COLO668 (cell line): ENCODE measurements at regions not wholly inside any gene's neighbourhood (a gene's known extent, or its start where the extent isn't known, plus 50 kb on each side); places are given as distances from the start of the nearest gene placed in this dataset.

Experiments used
- DNase-seq: peaks from one replicate; lab custom pipeline; 2025; ENCODE audit not compliant: unreplicated experiment; lab: John Stamatoyannopoulos, UW

GRCh38 chr2:34070196-34070595 is 471.1 kb upstream of the FAM98A start:
- no peak for DNase-seq

- DNase-seq = no peak
Observed at GRCh38 chr2:34069604-34070003, 470.5 kb upstream of the FAM98A start.

- DNase-seq = no peak
Observed at GRCh38 chr2:34050413-34050812, 451.3 kb upstream of the FAM98A start.

- no peak for DNase-seq
Observed at GRCh38 chr2:34045101-34045655, 446.1 kb upstream of the FAM98A start.

- DNase-seq = no peak
Observed at GRCh38 chr2:34037886-34038285, 438.8 kb upstream of the FAM98A start.

- no peak for DNase-seq
Observed at GRCh38 chr2:34037157-34037556, 438.1 kb upstream of the FAM98A start.

- no peak for DNase-seq
Observed at GRCh38 chr2:34031097-34031496, 432.0 kb upstream of the FAM98A start.

GRCh38 chr2:34030273-34030672 is 431.2 kb upstream of the FAM98A start:
- DNase-seq = no peak

- no peak for DNase-seq
Observed at GRCh38 chr2:34029073-34029472, 430.0 kb upstream of the FAM98A start.

GRCh38 chr2:34025196-34025595 is 426.1 kb upstream of the FAM98A start:
- DNase-seq = no peak

GRCh38 chr2:34012715-34013302 is 413.7 kb upstream of the FAM98A start:
- peak; percentile 5 for DNase-seq

- DNase-seq = no peak
Observed at GRCh38 chr2:34011684-34012083, 412.6 kb upstream of the FAM98A start.

- DNase-seq = no peak
Observed at GRCh38 chr2:34005901-34006300, 406.8 kb upstream of the FAM98A start.

GRCh38 chr2:34004936-34005335 is 405.8 kb upstream of the FAM98A start:
- no peak for DNase-seq

- no peak for DNase-seq
Observed at GRCh38 chr2:34003795-34004194, 404.7 kb upstream of the FAM98A start.

- DNase-seq = no peak
Observed at GRCh38 chr2:34001557-34001956, 402.5 kb upstream of the FAM98A start.

- no peak for DNase-seq
Observed at GRCh38 chr2:33984131-33984530, 385.0 kb upstream of the FAM98A start.

- DNase-seq = no peak
Observed at GRCh38 chr2:33978471-33978870, 379.4 kb upstream of the FAM98A start.

GRCh38 chr2:33975498-33975897 is 376.4 kb upstream of the FAM98A start:
- no peak for DNase-seq

GRCh38 chr2:33967103-33967502 is 368.0 kb upstream of the FAM98A start:
- no peak for DNase-seq

GRCh38 chr2:33958591-33958990 is 359.5 kb upstream of the FAM98A start:
- DNase-seq = no peak

- no peak for DNase-seq
Observed at GRCh38 chr2:33949371-33949770, 350.3 kb upstream of the FAM98A start.

- DNase-seq = no peak
Observed at GRCh38 chr2:33946193-33946592, 347.1 kb upstream of the FAM98A start.
